ENCODE measurements at regions not wholly inside any gene's neighbourhood (a gene's known extent, or its start where the extent isn't known, plus 50 kb on each side); places are given as distances from the start of the nearest gene placed in this dataset.

DNA sequence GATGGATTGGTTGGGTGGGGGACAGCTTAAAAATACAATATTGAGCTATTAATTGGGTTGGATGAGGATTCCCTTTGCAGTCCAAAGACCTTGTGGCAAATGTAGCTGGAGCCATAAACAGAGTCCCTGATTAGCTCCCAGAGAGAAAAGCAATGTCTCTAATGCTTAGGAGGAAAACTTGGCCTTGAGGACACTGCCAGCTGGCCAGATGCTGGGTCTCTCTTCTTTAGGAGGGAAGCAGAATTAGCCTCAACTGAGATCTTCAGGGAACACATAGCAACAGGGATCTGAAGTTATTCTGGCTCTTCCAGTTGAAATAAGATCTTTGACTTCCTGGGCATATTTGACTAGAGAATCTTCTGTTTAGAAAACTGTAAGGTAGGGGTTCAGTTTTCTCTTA is 121.7 kb upstream of the WWC1 start:
- TF ChIP-seq EZH2phosphoT487 (IDR thresholded peaks at IDR 0.05; ENCODE audit: borderline replicate concordance, low read depth, low read length) (no peak), CTCF (conservative IDR thresholded peaks at IDR 0.05; ENCODE audit: low read length) (no peak)
